Stomach (tissue), 8 donors: ENCODE measurements at regions not wholly inside any gene's neighbourhood (a gene's known extent, or its start where the extent isn't known, plus 50 kb on each side); places are given as distances from the start of the nearest gene placed in this dataset.

Source experiments
- DNase-seq, 2 donors: peaks; one replicate each; pipeline versions ENCODE4 v3.0.0 to v3.0.0-alpha.2; 2013 to 2019
- H3K27ac ChIP-seq, 5 donors: fragments of 200-600 bp in 4 of 5; sonication (generic) in 4 of 5; one replicate each; pipeline ENCODE4 v1.5.1; 2013 to 2019; ENCODE audit warnings: mild to moderate bottlenecking in 1 of 5, moderate library complexity in 1 of 5
- H3K27me3 ChIP-seq, 3 donors: fragments of 200-600 bp; sonication (generic); one replicate each; pipeline ENCODE4 v1.5.1; 2017 to 2019; ENCODE audit warnings: mixed run types in 1 of 3
- H3K36me3 ChIP-seq, 4 donors: fragments of 200-600 bp; sonication (generic); 1 replicate in 3 of 4; 2 replicates in 1 of 4; pipeline ENCODE4 v1.5.1; 2016 to 2019
- H3K4me1 ChIP-seq, 4 donors: fragments of 200-600 bp; sonication (generic); one replicate each; pipeline ENCODE4 v1.5.1; 2016 to 2019
- H3K4me3 ChIP-seq, 4 donors: fragments of 200-600 bp; sonication (generic) in 3 of 4; one replicate each; pipeline ENCODE4 v1.5.1; 2016 to 2019; ENCODE audit warnings: mild to moderate bottlenecking in 1 of 4
- H3K9me3 ChIP-seq, 4 donors: fragments of 200-600 bp; sonication (generic); one replicate each; pipeline ENCODE4 v1.5.1; 2016 to 2019
- CTCF ChIP-seq, 7 experiments: fragments of 450-650 bp in 4 of 7; fragments of 200-600 bp in 3 of 7; sonication (generic) in 3 of 7; IDR thresholded peaks; one replicate each; pipeline ENCODE4 v1.5.1; 2016 to 2019; ENCODE audit warnings: antibody characterized with exemption in 7 of 7, control low read depth in 2 of 7, mild to moderate bottlenecking in 1 of 7
- EP300 ChIP-seq: sonication (generic); formaldehyde crosslinking; IDR thresholded peaks from one replicate; pipeline ENCODE4 v1.6.1; 2017; ENCODE audit warnings: antibody characterized with exemption
- POLR2A ChIP-seq, 4 donors: fragments of 450-650 bp; IDR thresholded peaks; one replicate each; pipeline ENCODE4 v1.6.1; 2016; ENCODE audit warnings: antibody characterized with exemption in 4 of 4, control low read depth in 2 of 4, mild to moderate bottlenecking in 1 of 4, moderate library complexity in 1 of 4
- POLR2AphosphoS5 ChIP-seq, 3 donors: sonication (generic); formaldehyde crosslinking; IDR thresholded peaks; one replicate each; pipeline ENCODE4 v1.6.1; 2016; ENCODE audit warnings: antibody characterized with exemption in 3 of 3
- WGBS, 5 donors: extraction: QIAGEN DNeasy Blood & Tissue Kit in 3 of 5; methylation state at CpG; one replicate each; pipeline versions ENCODE4 v1.1.5 to v1.1.7; 2013 to 2018; 5-methylcytosine and 5-hydroxymethylcytosine counted together
- intact Hi-C: fragments of 100-400 bp; cut with DNase I; formaldehyde crosslinking; loops from one replicate; pipeline ENCODE4 v1.15.1; 2023; ENCODE audit warnings: low total_unique reads
- donor health status: healthy with polysubstance abuse.
- donor health status: Bipolar disorder and iron deficiency.
- donor health status: healthy.

- no peaks in the 10 kb centered on the region for H3K36me3 ChIP-seq
- H3K9me3 ChIP-seq = no peaks in the 10 kb centered on the region
- H3K4me1 ChIP-seq = no peaks in the 10 kb centered on the region
- TF ChIP-seq POLR2AphosphoS5 (IDR thresholded peaks at IDR 0.05) = no peak
- TF ChIP-seq POLR2A (IDR thresholded peaks at IDR 0.05) = no peak
- no peak for TF ChIP-seq CTCF (IDR thresholded peaks at IDR 0.05)
- no peak for TF ChIP-seq EP300
- no peaks in the 10 kb centered on the region for H3K27me3 ChIP-seq
- intact Hi-C loops = no loop called here
- H3K27ac ChIP-seq = no peak overlapping the region
- no peak overlapping the region for H3K4me3 ChIP-seq
- DNase-seq = no peak
- WGBS, 5 donors = 61 to 89% (median 73%) methylated on average over 2 of the region's 2 CpGs
Measured at GRCh38 chr19:27892500-27892899, 1320.5 kb downstream of the UQCRFS1 start.

GRCh38 chr19:27891411-27891810, 1321.5 kb downstream of the UQCRFS1 start:
- no peak overlapping the region for H3K27ac ChIP-seq
- no peak overlapping the region for H3K4me3 ChIP-seq
- WGBS, 5 donors = 53 to 65% (median 59%) methylated on average over 3 to 4 of the region's 4 CpGs
- no peaks in the 10 kb centered on the region for H3K9me3 ChIP-seq
- no peak for DNase-seq
- TF ChIP-seq POLR2A (IDR thresholded peaks at IDR 0.05) = no peak
- no peak for TF ChIP-seq EP300
- TF ChIP-seq CTCF (IDR thresholded peaks at IDR 0.05) = no peak
- intact Hi-C loops = no loop called here
- H3K27me3 ChIP-seq = no peaks in the 10 kb centered on the region
- no peaks in the 10 kb centered on the region for H3K36me3 ChIP-seq
- H3K4me1 ChIP-seq = no peaks in the 10 kb centered on the region

- no peak for DNase-seq
- WGBS, 5 donors = 44 to 57% (median 55%) methylated on average over 3 to 5 of the region's 5 CpGs
- Histone ChIP-seq H3K4me1 (no peaks in the 10 kb centered on the region), H3K4me3 (no peak overlapping the region), H3K27me3 (no peaks in the 10 kb centered on the region), H3K36me3 (no peaks in the 10 kb centered on the region), H3K9me3 (peaks cover 0 to under 1% (median 0%) of the 10 kb centered on the region in 4 donors), H3K27ac (no peak overlapping the region)
- TF ChIP-seq EP300 (no peak), POLR2AphosphoS5 (IDR thresholded peaks at IDR 0.05) (no peak), POLR2A (IDR thresholded peaks at IDR 0.05) (no peak), CTCF (IDR thresholded peaks at IDR 0.05) (no peak)
- intact Hi-C loops = no loop called here
Measured at GRCh38 chr19:27890696-27891095, 1322.3 kb downstream of the UQCRFS1 start.

GRCh38 chr19:27890206-27890605, 1322.7 kb downstream of the UQCRFS1 start:
- Histone ChIP-seq H3K36me3 (no peaks in the 10 kb centered on the region), H3K4me3 (no peak overlapping the region), H3K27me3 (no peaks in the 10 kb centered on the region), H3K27ac (no peak overlapping the region), H3K9me3 (peaks cover 0 to 5% (median 0%) of the 10 kb centered on the region in 4 donors), H3K4me1 (no peaks in the 10 kb centered on the region)
- intact Hi-C loops = no loop called here
- no peak for DNase-seq
- WGBS, 5 donors = 48 to 80% (median 63%) methylated on average over 2 to 3 of the region's 3 CpGs
- no peak for TF ChIP-seq EP300
- no peak for TF ChIP-seq CTCF (IDR thresholded peaks at IDR 0.05)
- no peak for TF ChIP-seq POLR2A (IDR thresholded peaks at IDR 0.05)
